ENCODE measurements at regions not wholly inside any gene's neighbourhood (a gene's known extent, or its start where the extent isn't known, plus 50 kb on each side); places are given as distances from the start of the nearest gene placed in this dataset.

DNA sequence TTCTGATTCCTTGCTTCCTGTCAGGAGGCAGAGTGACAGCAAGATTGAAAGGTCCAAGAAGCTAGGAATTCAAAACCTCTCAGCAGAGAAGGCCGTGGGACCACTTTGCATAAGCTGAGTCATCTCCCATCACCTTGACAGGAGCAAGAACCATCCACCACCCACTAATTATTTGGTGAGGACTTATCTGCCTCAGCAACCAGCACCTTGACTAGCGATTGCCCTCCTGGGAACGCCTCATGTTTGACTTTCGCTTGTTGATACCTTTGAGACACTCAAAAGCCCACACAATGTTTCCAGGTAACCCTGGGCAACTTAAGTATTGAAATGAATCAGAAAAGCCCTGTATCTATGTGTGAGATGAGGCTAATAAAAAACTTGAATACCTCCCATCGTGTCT, 233.5 kb upstream of the GYPA start:
- no peak for TF ChIP-seq TEAD4 (IDR thresholded peaks at IDR 0.05)
- no peak for TF ChIP-seq YY1 (IDR thresholded peaks at IDR 0.05; ENCODE audit: low read depth)
- TF ChIP-seq, protein P1, sequence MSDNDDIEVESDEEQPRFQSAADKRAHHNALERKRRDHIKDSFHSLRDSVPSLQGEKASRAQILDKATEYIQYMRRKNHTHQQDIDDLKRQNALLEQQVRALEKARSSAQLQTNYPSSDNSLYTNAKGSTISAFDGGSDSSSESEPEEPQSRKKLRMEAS (IDR thresholded peaks at IDR 0.05) = no peak
- no peak for TF ChIP-seq NFIC (IDR thresholded peaks at IDR 0.05)
